SK-N-SH treated with all-trans-retinoic acid at 6 μM for 48 hours (cell line): ENCODE measurements at regions not wholly inside any gene's neighbourhood (a gene's known extent, or its start where the extent isn't known, plus 50 kb on each side); places are given as distances from the start of the nearest gene placed in this dataset.

Experiments used
- ZFP3 ChIP-seq: fragments of 250-450 bp; sonication (Bioruptor Pico); IDR thresholded peaks from 2 replicates; pipeline ENCODE4 v1.5.0; 2020; ENCODE audit warnings: mild to moderate bottlenecking, moderate library complexity
- ZFP30 ChIP-seq: fragments of 450-650 bp; formaldehyde crosslinking; IDR thresholded peaks from 2 replicates; pipeline ENCODE4 v1.5.0; 2022; ENCODE audit warnings: mild to moderate bottlenecking, moderate library complexity
- ZNF565 ChIP-seq: fragments of 450-650 bp; formaldehyde crosslinking; conservative IDR thresholded peaks from 2 replicates; pipeline ENCODE4 v1.5.0; 2020; ENCODE audit warnings: low read depth, mild to moderate bottlenecking, moderate library complexity
- ZNF8 ChIP-seq: fragments of 450-650 bp; formaldehyde crosslinking; IDR thresholded peaks from 2 replicates; pipeline ENCODE4 v1.5.0; 2020; ENCODE audit warnings: mild to moderate bottlenecking, moderate library complexity

DNA sequence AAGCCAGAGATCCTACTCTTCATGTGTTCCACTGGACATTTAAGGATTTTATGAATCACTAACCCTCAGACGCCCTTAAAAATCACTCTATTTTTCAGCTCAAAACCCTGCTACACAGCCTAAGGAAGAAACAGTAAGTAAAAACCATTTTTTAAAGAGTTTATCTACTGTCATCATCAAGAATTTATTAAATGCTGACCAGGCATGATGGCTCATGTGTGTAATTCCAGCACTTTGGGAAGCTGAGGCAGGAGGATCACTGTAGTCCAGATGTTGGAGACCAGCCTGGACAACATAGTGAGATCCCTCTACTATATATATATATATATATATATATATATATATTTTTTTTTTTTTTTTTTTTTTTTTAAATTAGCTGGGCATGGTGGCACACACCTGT lies 124.2 kb upstream of the ID4 start:
- TF ChIP-seq ZNF8 (CRISPR knock-in tag) (no peak), ZFP3 (CRISPR knock-in tag) (no peak), ZFP30 (CRISPR knock-in tag) (no peak), ZNF565 (CRISPR knock-in tag) (no peak)
